Esophagus muscularis mucosa (tissue), 3 donors: ENCODE measurements at regions not wholly inside any gene's neighbourhood (a gene's known extent, or its start where the extent isn't known, plus 50 kb on each side); places are given as distances from the start of the nearest gene placed in this dataset.

ENCODE experiments used
- POLR2A ChIP-seq: fragments of 450-650 bp; IDR thresholded peaks from one replicate; pipeline ENCODE4 v1.6.1; 2017; ENCODE audit warnings: antibody characterized with exemption, moderate library complexity, mild to moderate bottlenecking, low read depth
- TF ChIP-seq, protein P1 (sequence below), 3 experiments: fragments of 200-600 bp in 2 of 3; fragments of 450-650 bp in 1 of 3; sonication (generic) in 2 of 3; IDR thresholded peaks; one replicate each; pipeline ENCODE4 v1.5.1; 2017 to 2019; ENCODE audit warnings: antibody characterized with exemption in 3 of 3, mild to moderate bottlenecking in 2 of 3, moderate library complexity in 1 of 3

DNA sequence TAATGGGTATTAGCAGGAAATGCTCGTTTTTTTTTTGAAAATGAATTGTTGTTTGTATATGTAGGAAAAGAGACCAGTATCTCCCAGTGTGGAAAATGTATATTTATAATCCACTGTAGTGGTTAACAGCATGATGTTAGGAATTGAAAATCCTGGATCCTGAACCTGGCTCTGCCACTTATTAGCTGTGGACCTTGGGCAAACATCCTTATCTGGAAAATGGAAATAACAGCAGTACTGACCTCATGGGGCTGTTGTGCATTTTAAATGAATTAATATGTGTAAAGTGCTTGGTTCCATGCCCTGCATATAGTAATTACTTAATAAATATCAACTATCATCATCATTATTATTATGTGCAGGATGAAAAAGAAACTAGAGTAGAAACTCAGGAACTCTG is 251.3 kb downstream of the CDCA7 start:
- TF ChIP-seq, protein P1, sequence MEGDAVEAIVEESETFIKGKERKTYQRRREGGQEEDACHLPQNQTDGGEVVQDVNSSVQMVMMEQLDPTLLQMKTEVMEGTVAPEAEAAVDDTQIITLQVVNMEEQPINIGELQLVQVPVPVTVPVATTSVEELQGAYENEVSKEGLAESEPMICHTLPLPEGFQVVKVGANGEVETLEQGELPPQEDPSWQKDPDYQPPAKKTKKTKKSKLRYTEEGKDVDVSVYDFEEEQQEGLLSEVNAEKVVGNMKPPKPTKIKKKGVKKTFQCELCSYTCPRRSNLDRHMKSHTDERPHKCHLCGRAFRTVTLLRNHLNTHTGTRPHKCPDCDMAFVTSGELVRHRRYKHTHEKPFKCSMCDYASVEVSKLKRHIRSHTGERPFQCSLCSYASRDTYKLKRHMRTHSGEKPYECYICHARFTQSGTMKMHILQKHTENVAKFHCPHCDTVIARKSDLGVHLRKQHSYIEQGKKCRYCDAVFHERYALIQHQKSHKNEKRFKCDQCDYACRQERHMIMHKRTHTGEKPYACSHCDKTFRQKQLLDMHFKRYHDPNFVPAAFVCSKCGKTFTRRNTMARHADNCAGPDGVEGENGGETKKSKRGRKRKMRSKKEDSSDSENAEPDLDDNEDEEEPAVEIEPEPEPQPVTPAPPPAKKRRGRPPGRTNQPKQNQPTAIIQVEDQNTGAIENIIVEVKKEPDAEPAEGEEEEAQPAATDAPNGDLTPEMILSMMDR (IDR thresholded peaks at IDR 0.05), result no peak
- TF ChIP-seq POLR2A, result no peak
